Naive B cell (primary cell): ENCODE measurements at regions not wholly inside any gene's neighbourhood (a gene's known extent, or its start where the extent isn't known, plus 50 kb on each side); places are given as distances from the start of the nearest gene placed in this dataset.
A peak's percentile ranks its signal among the peaks of the same experiment; 100 is the strongest.
"Not testable (repeated sequence)": the region's sequence is repeated elsewhere in the genome, so short reads cannot be mapped to it uniquely, and the experiment has no call there.

Experiments used
- ATAC-seq, 2 donors: fragments of 150-1000 bp; cut with Tn5 transposase; 2 replicates each; pipeline ENCODE4 v1.10.0; 2021; ENCODE audit warnings: low read depth in 2 of 2, mild to moderate bottlenecking in 2 of 2, moderate library complexity in 2 of 2
- DNase-seq: peaks from one replicate; pipeline ENCODE4 v3.0.0; 2022
- H3K27ac Mint-ChIP-seq, 6 donors: one replicate each; pipeline ENCODE4 v1.8.0; 2020 to 2022; ENCODE audit warnings: mild to moderate bottlenecking in 6 of 6, mixed read lengths in 6 of 6, moderate library complexity in 5 of 6, inconsistent platforms in 2 of 6
- H3K27me3 Mint-ChIP-seq, 3 donors: one replicate each; pipeline ENCODE4 v1.8.0; 2021 to 2022; ENCODE audit warnings: mixed read lengths in 3 of 3, mild to moderate bottlenecking in 1 of 3
- H3K36me3 Mint-ChIP-seq, 2 donors: one replicate each; pipeline ENCODE4 v1.8.0; 2020 to 2022; ENCODE audit warnings: mixed read lengths in 2 of 2, inconsistent platforms in 1 of 2, mild to moderate bottlenecking in 1 of 2
- H3K4me1 Mint-ChIP-seq, 3 donors: one replicate each; pipeline ENCODE4 v1.8.0; 2020 to 2022; ENCODE audit warnings: mixed read lengths in 3 of 3, inconsistent platforms in 1 of 3, mild to moderate bottlenecking in 1 of 3, moderate library complexity in 1 of 3
- H3K4me3 Mint-ChIP-seq, 8 donors: one replicate each; pipeline ENCODE4 v1.8.0; 2020 to 2022; ENCODE audit warnings: mild to moderate bottlenecking in 8 of 8, mixed read lengths in 8 of 8, moderate library complexity in 8 of 8, inconsistent platforms in 2 of 8
- H3K9me3 Mint-ChIP-seq, 7 donors: one replicate each; pipeline ENCODE4 v1.8.0; 2020 to 2022; ENCODE audit warnings: mixed read lengths in 7 of 7, mild to moderate bottlenecking in 5 of 7, inconsistent platforms in 2 of 7, moderate library complexity in 1 of 7

DNA sequence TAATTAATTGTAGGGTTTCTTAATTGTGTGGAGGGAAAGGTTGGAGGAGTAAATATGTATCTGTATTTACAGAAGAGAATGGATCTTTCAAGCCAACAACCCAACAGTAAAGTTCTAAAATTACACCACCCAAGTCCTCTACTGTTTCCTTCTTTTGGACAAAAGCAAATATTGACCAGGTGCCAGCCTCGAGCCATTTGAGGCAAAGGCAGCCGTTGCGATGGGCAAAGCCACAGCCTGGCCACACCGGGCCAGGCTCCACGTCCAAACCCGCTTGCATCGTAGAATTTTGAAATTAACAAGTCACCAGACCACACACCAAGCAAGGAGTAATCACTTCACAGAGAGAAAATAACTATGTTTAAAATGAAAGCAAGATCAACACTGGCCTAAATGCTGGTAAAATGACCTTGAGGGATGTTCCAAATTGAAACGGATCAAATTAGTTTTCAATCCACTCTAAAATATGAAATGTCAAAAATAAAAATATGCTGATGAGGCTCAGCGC, 331.0 kb downstream of the BCL2L11 start:
- H3K27ac Mint-ChIP-seq, H3K27me3 Mint-ChIP-seq, H3K9me3 Mint-ChIP-seq, DNase-seq, ATAC-seq, H3K4me1 Mint-ChIP-seq, H3K4me3 Mint-ChIP-seq, H3K36me3 Mint-ChIP-seq: not testable (repeated sequence)

DNA sequence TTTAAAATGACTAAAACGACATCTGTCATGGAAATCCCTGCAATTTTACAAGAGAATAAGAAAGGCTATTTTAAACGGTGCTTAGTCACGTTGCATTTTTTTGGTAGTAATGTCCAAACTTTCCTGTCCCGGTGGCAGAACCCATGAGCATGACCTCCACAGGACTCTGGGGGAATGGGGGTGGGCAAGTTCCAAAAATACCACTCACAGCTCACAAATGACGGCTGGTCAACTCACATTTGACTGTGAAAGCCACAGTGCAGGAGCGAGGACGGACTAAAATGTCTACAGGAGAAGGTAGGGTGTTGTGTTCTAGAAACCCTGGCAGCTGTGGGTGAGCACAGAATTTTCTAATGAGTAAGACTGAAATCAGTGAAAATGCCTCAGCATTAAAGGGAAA, 331.5 kb downstream of the BCL2L11 start:
- H3K9me3 Mint-ChIP-seq, H3K4me1 Mint-ChIP-seq, ATAC-seq, H3K4me3 Mint-ChIP-seq, H3K36me3 Mint-ChIP-seq, H3K27me3 Mint-ChIP-seq, H3K27ac Mint-ChIP-seq, DNase-seq: not testable (repeated sequence)

DNA sequence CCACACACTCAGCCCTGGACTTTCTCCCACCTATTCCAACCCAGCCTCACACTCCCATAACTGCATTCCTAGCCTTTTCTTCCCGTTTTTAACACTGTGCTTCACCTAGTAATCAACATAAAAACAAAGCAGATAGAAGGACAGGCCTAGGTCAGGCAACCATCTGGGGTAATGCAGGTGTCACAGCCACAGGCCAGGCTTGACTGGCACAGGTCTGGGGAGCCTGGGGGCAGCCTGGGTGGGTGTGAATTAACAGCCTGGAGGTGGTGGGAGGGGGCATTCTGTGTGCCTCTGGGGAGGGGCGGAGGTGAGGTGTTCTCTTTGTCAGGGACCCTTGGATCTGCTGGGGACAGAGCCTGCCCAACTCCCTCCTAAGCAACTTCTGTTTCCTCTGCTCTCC, 332.6 kb downstream of the BCL2L11 start:
- not testable (repeated sequence) for H3K4me3 Mint-ChIP-seq, DNase-seq, ATAC-seq, H3K27me3 Mint-ChIP-seq, H3K9me3 Mint-ChIP-seq, H3K27ac Mint-ChIP-seq, H3K4me1 Mint-ChIP-seq, H3K36me3 Mint-ChIP-seq

DNA sequence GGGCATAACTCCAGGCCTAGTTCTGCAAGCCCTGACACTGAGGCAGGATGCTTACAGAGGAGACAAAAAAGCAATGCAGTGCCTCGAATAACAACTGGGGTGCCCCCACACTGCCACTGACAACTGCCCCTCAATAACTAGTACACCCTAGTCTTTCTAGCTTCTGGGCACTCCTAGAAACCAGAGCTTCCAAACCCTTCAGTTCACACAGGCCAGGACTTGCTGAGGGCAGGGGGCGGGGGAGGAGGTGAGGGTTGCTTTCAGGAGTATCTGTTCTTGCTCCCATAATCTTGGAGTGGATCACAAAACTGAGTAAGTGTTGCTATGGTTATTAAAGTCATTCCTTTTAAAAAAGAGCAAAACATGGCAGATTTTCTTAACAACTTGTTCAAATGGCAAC, 333.1 kb downstream of the BCL2L11 start:
- H3K36me3 Mint-ChIP-seq, H3K27me3 Mint-ChIP-seq, DNase-seq, H3K4me3 Mint-ChIP-seq, H3K4me1 Mint-ChIP-seq, H3K9me3 Mint-ChIP-seq, H3K27ac Mint-ChIP-seq: not testable (repeated sequence)
- peak; percentile 13 to 22 for ATAC-seq

DNA sequence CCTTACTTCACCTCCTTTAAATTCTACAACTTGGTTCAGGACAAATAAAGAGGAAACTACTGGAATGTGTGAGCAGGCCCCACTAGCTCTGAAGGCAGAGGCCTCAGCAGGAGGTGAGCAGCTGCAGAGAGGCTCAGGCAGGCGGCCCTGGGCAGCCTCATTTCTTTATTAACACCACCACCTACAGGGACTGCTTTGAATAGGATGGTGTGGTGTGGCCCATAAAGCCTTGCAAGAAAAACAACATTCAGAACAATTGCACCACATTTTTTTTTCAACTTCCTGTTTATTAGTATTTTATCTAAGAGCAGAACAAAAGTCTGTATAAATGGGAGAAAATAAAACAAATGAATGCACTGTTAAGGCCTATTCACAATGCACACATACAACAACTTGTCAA, 333.7 kb downstream of the BCL2L11 start:
- DNase-seq (peak; percentile 38), ATAC-seq (peak; percentile 99)
- not testable (repeated sequence) for H3K27me3 Mint-ChIP-seq, H3K36me3 Mint-ChIP-seq, H3K4me1 Mint-ChIP-seq, H3K4me3 Mint-ChIP-seq, H3K27ac Mint-ChIP-seq, H3K9me3 Mint-ChIP-seq

DNA sequence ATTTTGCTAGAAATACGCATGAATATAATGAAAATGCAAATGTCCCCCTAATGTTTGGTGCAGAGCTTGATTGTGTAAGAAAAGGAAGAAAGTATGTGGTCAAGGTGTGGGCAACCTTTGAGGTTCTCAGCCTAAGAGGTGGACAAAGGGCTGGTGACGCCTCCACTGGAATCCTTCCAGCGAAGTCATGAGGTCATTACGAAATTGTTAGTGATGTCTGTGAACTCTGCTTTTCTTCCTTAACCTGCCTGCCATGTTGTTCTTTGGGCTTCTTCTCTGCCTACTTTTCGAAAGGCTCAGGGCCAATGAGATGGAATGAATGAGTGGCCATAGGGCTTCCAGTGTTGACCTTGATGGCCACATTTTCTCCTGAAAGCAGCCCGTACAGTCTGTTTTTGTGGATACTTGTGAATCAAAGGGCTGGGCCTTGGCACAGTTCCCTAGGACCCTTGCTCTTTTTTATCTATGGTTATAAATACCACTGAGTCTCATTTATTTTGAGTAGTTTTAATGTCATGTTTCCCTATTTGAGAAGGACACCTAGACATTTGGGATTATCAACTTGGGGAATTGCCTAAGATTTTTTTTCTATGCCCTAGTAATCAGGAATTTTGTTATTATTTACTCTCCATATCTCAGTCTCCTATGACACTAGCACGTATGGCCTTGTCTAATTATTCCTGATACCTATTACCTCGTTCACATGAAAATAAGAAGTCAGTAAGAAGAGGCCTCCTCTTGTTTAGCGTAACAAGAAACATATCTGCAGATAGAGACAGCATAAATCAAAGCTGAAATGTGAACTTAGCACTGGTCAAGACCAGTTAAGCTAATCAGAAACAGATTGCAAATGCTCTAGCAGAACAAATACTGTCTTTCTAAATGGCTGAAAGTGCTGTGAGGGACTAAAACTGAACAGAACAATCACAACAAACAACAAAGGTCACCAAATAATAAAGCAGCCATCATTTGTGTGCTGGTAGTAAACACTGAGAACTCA, 334.6 kb downstream of the BCL2L11 start:
- not testable (repeated sequence) for H3K4me3 Mint-ChIP-seq, H3K27ac Mint-ChIP-seq, H3K36me3 Mint-ChIP-seq, H3K4me1 Mint-ChIP-seq, H3K27me3 Mint-ChIP-seq, DNase-seq, ATAC-seq, H3K9me3 Mint-ChIP-seq

DNA sequence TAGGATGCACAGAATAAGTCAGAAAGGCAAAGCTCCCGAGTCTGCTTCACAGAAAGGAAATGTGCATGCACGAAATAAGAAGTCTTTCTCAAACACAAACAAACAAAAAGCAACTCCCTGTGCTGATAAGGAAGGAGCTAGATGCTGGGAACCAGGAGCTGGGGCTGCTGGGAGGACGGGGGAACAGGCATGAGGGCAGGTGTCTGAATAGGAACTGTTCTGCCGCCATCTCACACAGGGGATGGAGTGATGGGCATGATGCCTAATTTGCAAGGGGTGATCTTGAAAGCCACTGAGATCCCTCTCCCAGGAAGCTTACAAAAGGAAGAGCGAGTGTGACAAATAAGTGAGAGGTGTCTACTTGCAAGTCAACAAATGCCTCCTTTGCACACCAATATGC, 336.5 kb downstream of the BCL2L11 start:
- not testable (repeated sequence) for ATAC-seq, H3K4me1 Mint-ChIP-seq, H3K27ac Mint-ChIP-seq, H3K27me3 Mint-ChIP-seq, H3K36me3 Mint-ChIP-seq, DNase-seq, H3K9me3 Mint-ChIP-seq, H3K4me3 Mint-ChIP-seq

DNA sequence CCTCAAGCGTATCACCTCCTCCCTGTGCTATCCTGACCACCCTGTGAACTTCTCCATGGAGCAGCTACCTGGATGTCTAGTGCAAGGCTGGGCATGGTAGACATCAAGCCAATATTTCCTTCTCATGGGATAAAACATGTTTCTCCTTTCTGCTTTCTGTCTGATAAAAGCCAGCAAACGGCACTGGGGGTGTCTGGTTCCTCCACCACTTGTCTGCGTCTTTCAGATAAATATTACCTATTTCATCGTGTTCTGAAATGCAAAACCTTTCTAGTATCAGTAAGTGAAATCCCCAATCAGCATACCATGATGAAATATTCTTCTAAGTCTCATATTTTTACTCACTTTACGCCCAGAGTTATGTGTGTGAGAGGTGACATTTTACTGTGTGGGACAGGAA, 340.2 kb downstream of the BCL2L11 start:
- H3K36me3 Mint-ChIP-seq, DNase-seq, H3K9me3 Mint-ChIP-seq, ATAC-seq, H3K4me3 Mint-ChIP-seq, H3K27me3 Mint-ChIP-seq, H3K27ac Mint-ChIP-seq, H3K4me1 Mint-ChIP-seq: not testable (repeated sequence)

DNA sequence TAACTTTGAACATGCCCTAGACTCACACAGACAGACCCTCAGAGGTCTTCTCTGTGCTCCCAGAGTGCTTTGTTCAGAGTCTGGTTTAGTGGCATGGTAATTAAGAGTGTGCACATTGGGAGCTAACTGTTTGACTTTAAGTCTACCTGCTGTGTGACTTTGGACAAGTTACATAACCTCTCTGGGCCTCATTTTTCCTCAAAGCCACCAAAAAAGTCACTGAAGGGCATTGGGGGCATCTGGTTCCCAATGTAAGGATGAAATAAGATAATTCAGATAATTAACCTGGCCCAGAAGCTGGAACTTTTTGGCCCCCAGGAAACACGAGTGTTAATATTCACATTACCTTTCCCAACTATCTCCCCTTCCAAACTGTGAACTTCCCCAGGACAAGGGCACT, 341.1 kb downstream of the BCL2L11 start:
- not testable (repeated sequence) for H3K4me1 Mint-ChIP-seq, H3K27ac Mint-ChIP-seq, H3K4me3 Mint-ChIP-seq, H3K36me3 Mint-ChIP-seq, H3K9me3 Mint-ChIP-seq, H3K27me3 Mint-ChIP-seq, ATAC-seq, DNase-seq

DNA sequence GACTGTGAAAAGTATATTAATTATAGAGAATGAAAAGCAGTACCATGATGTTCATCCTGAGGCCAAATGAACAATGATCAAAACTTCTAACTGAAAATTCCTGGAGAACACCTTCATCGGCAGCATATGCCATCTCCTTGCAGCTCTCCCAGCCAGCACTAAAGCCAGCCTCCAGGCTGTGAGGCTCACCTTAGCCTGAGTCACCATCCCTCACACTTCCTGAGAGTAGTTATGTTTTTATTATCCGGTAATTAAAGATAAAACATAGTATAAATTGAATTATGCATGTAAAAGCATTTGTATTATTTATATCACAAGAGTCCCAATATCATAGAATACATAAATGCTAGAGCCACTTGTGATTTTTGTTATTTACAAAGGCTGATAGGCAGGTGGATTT, 341.9 kb downstream of the BCL2L11 start:
- peak overlapping the region in 1 of 8 donors; percentile 24 for H3K4me3 Mint-ChIP-seq
- not testable (repeated sequence) for DNase-seq, ATAC-seq, H3K36me3 Mint-ChIP-seq, H3K9me3 Mint-ChIP-seq, H3K4me1 Mint-ChIP-seq, H3K27me3 Mint-ChIP-seq
- H3K27ac Mint-ChIP-seq = peak overlapping the region in 1 of 6 donors; percentile 47

DNA sequence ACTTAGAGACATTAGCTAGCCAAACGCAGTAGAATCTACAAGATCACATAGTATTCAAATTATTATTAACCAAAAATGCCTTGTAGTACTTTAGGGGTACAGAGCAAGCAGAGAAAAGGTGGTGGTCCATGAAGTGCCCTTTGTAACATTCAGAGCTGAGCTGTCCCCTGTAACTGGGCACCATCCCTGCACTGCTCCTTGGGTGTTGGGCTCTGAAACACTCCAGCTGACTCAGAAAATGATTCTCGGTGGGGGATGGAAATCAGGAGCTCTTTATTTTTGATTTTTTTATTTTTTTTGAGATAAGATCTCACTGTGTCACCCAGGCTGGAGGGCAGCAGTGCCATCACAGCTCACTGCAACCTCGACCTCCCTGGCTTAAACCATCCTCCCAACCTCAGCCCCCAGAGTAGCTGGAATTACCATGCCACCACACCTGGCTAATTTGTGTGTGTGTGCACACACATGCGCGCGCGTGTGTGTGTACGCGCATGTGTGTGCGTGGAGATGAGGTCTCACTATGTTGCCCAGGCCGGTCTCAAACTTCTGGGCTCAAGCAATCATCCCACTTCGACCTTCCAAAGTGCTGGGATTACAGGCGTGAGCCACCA, 342.6 kb downstream of the BCL2L11 start:
- peak overlapping the region in 3 of 8 donors; percentile 3 to 47 (median 16) for H3K4me3 Mint-ChIP-seq
- not testable (repeated sequence) for H3K27ac Mint-ChIP-seq
- peak in 1 of 2 donors; percentile 6 for ATAC-seq

DNA sequence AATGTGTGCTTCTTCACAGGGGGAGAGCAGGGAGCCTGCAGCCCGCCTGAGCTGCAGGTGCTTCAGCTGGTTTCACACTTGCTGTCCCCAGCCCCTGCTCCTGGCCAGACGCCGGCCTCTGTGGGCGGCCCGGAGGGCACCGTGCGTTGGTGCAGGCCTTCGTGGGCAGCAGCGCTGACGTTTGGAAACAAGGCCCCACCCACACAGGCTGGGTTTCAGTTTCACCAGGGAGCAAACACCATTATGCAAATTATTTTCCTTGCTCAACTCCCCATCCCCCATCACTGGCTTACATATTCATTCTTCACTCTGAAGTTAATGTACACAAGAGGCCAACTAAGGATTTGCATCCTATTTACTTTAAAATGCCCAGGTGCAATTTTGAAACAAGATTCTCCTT, 343.2 kb downstream of the BCL2L11 start:
- peak; percentile 24 for DNase-seq
- H3K4me1 Mint-ChIP-seq, H3K27me3 Mint-ChIP-seq, H3K9me3 Mint-ChIP-seq, H3K4me3 Mint-ChIP-seq, H3K27ac Mint-ChIP-seq, H3K36me3 Mint-ChIP-seq: not testable (repeated sequence)
- peak; percentile 97 to 98 for ATAC-seq

More for the DNA sequence above, 342.6 kb downstream of the BCL2L11 start:
- H3K27me3 Mint-ChIP-seq, H3K4me1 Mint-ChIP-seq, H3K9me3 Mint-ChIP-seq, H3K36me3 Mint-ChIP-seq, DNase-seq: not testable (repeated sequence)

DNA sequence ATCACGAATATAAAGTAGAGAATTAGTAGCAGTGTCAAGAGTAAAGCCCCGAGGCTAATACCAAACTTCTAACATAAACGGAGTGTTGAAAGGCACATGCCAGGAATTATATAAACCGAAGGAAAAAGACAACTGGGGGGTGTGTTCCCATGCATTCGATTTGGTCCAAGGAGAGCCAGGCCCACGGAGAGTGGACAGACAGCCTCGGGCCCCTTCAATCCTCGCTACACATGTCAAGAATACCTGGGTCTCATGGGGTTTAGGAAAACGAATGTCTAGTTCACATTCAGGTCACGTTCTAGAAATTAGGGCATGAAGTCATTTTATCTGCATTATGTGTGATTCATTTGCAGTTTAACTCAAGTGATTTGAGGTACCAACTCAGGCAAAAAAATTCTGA, 343.7 kb downstream of the BCL2L11 start:
- not testable (repeated sequence) for H3K4me3 Mint-ChIP-seq, H3K9me3 Mint-ChIP-seq, H3K36me3 Mint-ChIP-seq, DNase-seq, ATAC-seq, H3K4me1 Mint-ChIP-seq, H3K27ac Mint-ChIP-seq, H3K27me3 Mint-ChIP-seq

DNA sequence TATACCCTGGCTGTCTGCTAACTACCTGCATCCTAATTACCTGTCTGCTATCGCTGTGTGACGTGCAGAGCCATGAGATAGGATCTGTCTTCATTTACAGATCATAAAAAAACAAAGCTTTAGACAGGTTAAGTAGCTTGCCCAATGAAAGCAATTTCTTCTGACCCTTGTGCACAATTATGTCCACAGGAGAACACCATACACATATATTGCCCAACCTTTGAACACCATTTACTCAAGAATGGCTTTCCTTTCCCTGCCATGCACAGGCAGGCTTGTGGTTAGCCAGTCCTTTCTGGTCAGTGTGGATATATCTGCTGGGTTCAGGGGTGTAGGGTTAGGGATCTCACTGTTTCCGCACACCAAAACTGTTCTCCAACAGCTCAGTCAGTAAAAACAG, 344.8 kb downstream of the BCL2L11 start:
- H3K4me1 Mint-ChIP-seq, ATAC-seq, H3K27me3 Mint-ChIP-seq, DNase-seq, H3K9me3 Mint-ChIP-seq, H3K36me3 Mint-ChIP-seq, H3K4me3 Mint-ChIP-seq, H3K27ac Mint-ChIP-seq: not testable (repeated sequence)
